ENCODE measurements at regions not wholly inside any gene's neighbourhood (a gene's known extent, or its start where the extent isn't known, plus 50 kb on each side); places are given as distances from the start of the nearest gene placed in this dataset.
A peak's percentile ranks its signal among the peaks of the same experiment; 100 is the strongest.

DNA sequence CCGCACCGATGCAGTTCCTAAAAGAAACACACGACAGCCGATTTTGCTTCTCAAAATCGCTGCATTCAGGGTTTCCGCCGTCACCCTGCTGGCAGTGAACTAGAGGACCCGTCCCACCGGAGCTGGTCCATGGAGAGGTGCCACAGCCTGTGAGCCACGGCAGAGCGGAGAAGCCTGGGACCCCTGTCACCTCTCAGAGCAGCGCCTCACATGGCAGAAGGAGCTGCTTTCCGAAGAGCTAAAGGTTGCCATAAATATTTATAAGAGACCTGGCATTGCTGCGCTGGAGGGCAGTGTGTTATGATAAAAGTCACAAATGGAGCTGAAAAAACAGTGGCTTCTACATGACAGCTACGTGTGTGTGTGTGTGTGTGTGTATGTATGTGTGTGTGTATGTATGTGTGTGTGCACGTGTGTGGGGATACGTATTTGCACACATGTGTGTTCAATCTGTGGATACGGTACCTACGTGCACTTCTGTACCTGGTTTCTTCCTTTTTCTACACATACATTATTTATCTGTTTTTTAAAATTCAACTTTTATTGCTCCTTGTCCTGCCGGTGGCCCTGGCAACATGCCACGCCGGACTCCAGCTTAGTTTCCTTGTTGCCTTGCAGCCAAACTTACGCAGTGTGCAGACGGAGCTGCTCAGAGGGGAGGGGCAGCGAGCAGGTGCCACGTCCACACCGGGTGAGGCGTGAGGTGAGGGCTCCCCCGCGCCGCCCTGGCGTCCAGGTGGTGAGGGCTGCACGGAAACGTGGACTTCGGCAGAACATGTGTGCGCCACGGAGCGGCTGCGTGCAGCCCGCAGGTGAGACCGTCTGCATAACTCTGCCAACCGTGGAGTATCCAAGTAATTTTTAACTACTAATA, 115.2 kb upstream of the PITRM1 start:
- no peak for DNase-seq
- Mint-ChIP-seq H3K27ac (no peak overlapping the region), H3K36me3 (no peaks in the 10 kb centered on the region), H3K27me3 (peaks cover 2 to 16% (median 7%) of the 10 kb centered on the region in 5 donors), H3K4me1 (no peaks in the 10 kb centered on the region), H3K9me3 (no peaks in the 10 kb centered on the region), H3K4me3 (no peak overlapping the region)
- POLR2A ChIA-PET: no interaction called here
- no peak for ATAC-seq

GRCh38 chr10:3282674-3283017, 110.1 kb upstream of the PITRM1 start:
- H3K9me3 Mint-ChIP-seq: no peaks in the 10 kb centered on the region
- no peak for ATAC-seq
- no peak overlapping the region for H3K27ac Mint-ChIP-seq
- no peaks in the 10 kb centered on the region for H3K4me1 Mint-ChIP-seq
- no peak overlapping the region for H3K4me3 Mint-ChIP-seq
- DNase-seq: no peak
- peaks cover 3 to 26% (median 10%) of the 10 kb centered on the region in 5 donors for H3K27me3 Mint-ChIP-seq
- H3K36me3 Mint-ChIP-seq: no peaks in the 10 kb centered on the region
- POLR2A ChIA-PET: no interaction called here

- H3K27ac Mint-ChIP-seq: no peak overlapping the region
- ATAC-seq (no peak), DNase-seq (no peak)
- H3K9me3 Mint-ChIP-seq: no peaks in the 10 kb centered on the region
- no peaks in the 10 kb centered on the region for H3K4me1 Mint-ChIP-seq
- peaks cover 7 to 31% (median 14%) of the 10 kb centered on the region in 5 donors for H3K27me3 Mint-ChIP-seq
- no peaks in the 10 kb centered on the region for H3K36me3 Mint-ChIP-seq
- H3K4me3 Mint-ChIP-seq: no peak overlapping the region
- POLR2A ChIA-PET: no interaction called here
Observed at GRCh38 chr10:3281941-3282673, 109.5 kb upstream of the PITRM1 start.

GRCh38 chr10:3278771-3279170, 106.2 kb upstream of the PITRM1 start:
- Mint-ChIP-seq H3K9me3 (no peaks in the 10 kb centered on the region), H3K36me3 (no peaks in the 10 kb centered on the region), H3K27me3 (peaks cover 10 to 38% (median 12%) of the 10 kb centered on the region in 5 donors), H3K4me3 (no peak overlapping the region), H3K4me1 (no peaks in the 10 kb centered on the region), H3K27ac (no peak overlapping the region)
- no peak for ATAC-seq
- POLR2A ChIA-PET: no interaction called here
- no peak for DNase-seq

GRCh38 chr10:3277566-3277965, 105.0 kb upstream of the PITRM1 start:
- Mint-ChIP-seq H3K4me3 (no peak overlapping the region), H3K36me3 (no peaks in the 10 kb centered on the region), H3K9me3 (no peaks in the 10 kb centered on the region), H3K27ac (no peak overlapping the region), H3K27me3 (peaks cover 8 to 36% (median 15%) of the 10 kb centered on the region in 5 donors), H3K4me1 (no peaks in the 10 kb centered on the region)
- DNase-seq: no peak
- POLR2A ChIA-PET: no interaction called here
- no peak for ATAC-seq

DNA sequence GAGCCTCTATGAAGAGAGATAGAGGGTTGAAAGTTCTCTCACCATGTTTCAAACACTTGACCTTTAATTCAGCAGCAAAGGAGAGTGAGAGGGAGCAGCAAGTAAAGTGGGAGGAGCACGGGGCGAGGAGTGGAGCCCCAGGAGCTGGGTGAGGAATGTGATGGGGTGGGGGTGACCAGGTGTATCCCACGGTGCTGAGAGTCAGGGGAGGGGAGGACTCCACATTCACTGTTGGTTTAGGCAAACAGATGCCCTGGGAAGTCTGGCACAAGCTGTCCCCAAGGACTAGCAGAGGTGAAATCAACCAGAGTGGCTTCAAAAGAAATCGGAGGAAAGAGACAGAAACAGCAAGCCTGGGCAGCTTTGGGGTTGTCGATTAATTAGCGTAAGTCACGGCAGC, 101.8 kb upstream of the PITRM1 start:
- POLR2A ChIA-PET: no interaction called here
- Mint-ChIP-seq H3K4me1 (no peaks in the 10 kb centered on the region), H3K27ac (no peak overlapping the region), H3K27me3 (peaks cover 2 to 34% (median 21%) of the 10 kb centered on the region in 5 donors), H3K4me3 (no peak overlapping the region), H3K9me3 (no peaks in the 10 kb centered on the region), H3K36me3 (no peaks in the 10 kb centered on the region)
- ATAC-seq: no peak
- DNase-seq: no peak

DNA sequence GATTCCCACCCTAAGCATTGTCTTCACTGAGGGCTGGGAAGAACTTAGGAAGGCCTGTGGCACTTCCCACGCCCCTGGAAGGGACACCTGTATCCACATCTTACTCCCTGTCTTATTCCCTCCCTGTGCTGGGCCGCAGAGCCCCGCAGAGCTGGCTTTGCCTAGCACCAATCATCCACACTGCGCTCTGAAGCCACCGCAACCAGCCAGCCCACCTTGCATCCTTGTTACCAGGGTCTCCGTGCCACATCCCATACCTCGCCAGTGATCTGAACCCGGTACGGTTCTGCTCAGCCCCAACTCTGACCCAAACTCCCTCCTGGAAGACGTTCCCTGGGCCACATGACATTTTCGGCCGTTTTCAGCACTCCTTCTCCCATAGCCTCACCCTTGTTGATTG, 101.4 kb upstream of the PITRM1 start:
- ATAC-seq (no peak), DNase-seq (no peak)
- Mint-ChIP-seq H3K9me3 (no peaks in the 10 kb centered on the region), H3K4me3 (no peak overlapping the region), H3K4me1 (no peaks in the 10 kb centered on the region), H3K36me3 (no peaks in the 10 kb centered on the region), H3K27ac (no peak overlapping the region), H3K27me3 (peaks cover 2 to 34% (median 19%) of the 10 kb centered on the region in 5 donors)
- POLR2A ChIA-PET: no interaction called here

DNA sequence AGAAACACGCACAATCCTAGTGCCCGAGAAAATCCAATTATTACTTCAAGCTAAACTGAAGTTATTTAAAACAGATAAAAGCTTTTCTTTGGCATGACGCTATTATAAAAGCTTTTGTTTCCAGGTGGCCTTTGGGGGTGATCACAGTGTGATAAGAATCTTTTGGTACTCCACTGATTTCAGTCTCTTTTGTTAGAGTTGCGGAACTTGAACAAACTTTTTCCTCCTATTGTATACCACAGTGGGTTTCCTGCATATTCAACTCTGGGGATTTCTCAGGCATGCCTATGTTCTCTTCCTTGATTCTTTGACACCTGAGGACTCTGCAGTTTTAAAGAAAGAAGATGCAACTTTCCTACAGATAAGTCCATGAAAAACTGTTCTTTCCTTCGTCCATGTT, 99.7 kb upstream of the PITRM1 start:
- H3K9me3 Mint-ChIP-seq: no peaks in the 10 kb centered on the region
- peak overlapping the region in 1 of 10 donors; percentile 35 for H3K27ac Mint-ChIP-seq
- no peak overlapping the region for H3K4me3 Mint-ChIP-seq
- POLR2A ChIA-PET: no interaction called here
- no peaks in the 10 kb centered on the region for H3K4me1 Mint-ChIP-seq
- ATAC-seq (no peak), DNase-seq (no peak)
- no peaks in the 10 kb centered on the region for H3K36me3 Mint-ChIP-seq
- H3K27me3 Mint-ChIP-seq: peaks cover 0 to 31% (median 14%) of the 10 kb centered on the region in 5 donors

GRCh38 chr10:3271354-3272115, 99.0 kb upstream of the PITRM1 start:
- POLR2A ChIA-PET: no interaction called here
- no peak for DNase-seq
- H3K27me3 Mint-ChIP-seq: peaks cover 0 to 24% (median 12%) of the 10 kb centered on the region in 5 donors
- ATAC-seq: no peak
- no peak overlapping the region for H3K4me3 Mint-ChIP-seq
- H3K27ac Mint-ChIP-seq: no peak overlapping the region
- H3K4me1 Mint-ChIP-seq: no peaks in the 10 kb centered on the region
- no peaks in the 10 kb centered on the region for H3K9me3 Mint-ChIP-seq
- H3K36me3 Mint-ChIP-seq: no peaks in the 10 kb centered on the region

DNA sequence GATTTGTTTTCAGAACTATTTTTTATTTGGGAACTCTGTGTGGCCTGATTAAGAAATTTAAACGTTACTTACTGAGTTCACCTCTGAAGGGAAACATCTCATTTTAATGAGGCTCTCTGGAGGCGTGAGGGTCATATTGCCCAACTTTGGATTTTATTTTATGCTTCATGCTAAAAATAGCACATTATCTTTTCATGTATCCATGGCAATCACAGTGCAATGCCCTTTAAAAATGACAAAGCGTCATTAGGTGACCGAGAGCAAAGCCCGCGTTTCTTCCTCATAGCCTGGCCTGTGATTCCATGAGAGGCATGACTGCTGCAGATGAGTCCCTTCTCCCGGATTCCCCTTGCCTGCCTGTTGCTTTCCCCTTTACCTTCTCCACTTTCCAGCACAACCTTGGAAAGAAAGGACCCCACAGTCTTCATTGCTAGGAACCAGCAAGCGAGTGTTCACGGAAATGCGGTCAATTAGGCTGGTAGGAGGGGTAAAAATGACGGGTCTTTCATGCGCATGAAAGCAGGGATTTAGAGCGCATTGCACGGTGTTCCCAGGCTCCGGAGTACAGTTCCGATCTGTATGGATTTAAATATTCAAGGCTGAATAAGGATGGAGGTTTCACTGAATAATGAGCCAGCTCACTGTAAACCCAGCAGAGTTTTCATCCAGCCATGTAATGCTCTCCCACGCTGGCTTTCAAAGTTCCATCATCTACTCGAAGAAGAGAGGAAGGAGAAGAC, 98.2 kb upstream of the PITRM1 start:
- no peak for ATAC-seq
- no peak overlapping the region for H3K27ac Mint-ChIP-seq
- no peaks in the 10 kb centered on the region for H3K9me3 Mint-ChIP-seq
- DNase-seq: no peak
- H3K36me3 Mint-ChIP-seq: no peaks in the 10 kb centered on the region
- no peaks in the 10 kb centered on the region for H3K4me1 Mint-ChIP-seq
- no peak overlapping the region for H3K4me3 Mint-ChIP-seq
- POLR2A ChIA-PET: no interaction called here
- H3K27me3 Mint-ChIP-seq: peaks cover 0 to 22% (median 12%) of the 10 kb centered on the region in 5 donors

DNA sequence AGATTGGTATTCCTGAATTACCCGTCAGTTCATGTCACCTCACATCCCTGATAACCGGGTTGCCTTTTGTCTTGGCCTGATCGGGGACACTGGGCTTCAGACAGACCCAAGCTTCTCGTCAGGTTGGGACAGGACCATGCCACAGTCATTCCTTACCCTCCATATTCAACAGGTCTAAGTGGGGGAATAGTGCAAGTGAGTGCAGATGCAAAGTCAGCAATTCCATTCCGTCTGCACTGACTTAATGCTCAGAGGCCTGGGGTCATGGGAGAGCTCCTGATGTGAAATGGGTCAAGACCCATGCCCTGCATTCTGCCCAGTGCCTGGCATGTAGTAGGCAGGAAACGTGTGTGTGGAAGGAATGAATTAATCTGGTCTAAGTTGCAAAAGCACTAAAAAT, 95.4 kb upstream of the PITRM1 start:
- no peak overlapping the region for H3K27ac Mint-ChIP-seq
- no peak overlapping the region for H3K4me3 Mint-ChIP-seq
- peaks cover 0 to 9% (median 8%) of the 10 kb centered on the region in 5 donors for H3K27me3 Mint-ChIP-seq
- POLR2A ChIA-PET: no interaction called here
- no peaks in the 10 kb centered on the region for H3K9me3 Mint-ChIP-seq
- no peaks in the 10 kb centered on the region for H3K4me1 Mint-ChIP-seq
- DNase-seq (no peak), ATAC-seq (no peak)
- H3K36me3 Mint-ChIP-seq: no peaks in the 10 kb centered on the region

- no peaks in the 10 kb centered on the region for H3K4me1 Mint-ChIP-seq
- H3K27me3 Mint-ChIP-seq: peaks cover 0 to 12% (median 0%) of the 10 kb centered on the region in 5 donors
- DNase-seq (no peak), ATAC-seq (no peak)
- H3K9me3 Mint-ChIP-seq: no peaks in the 10 kb centered on the region
- no peaks in the 10 kb centered on the region for H3K36me3 Mint-ChIP-seq
- POLR2A ChIA-PET: no interaction called here
- H3K27ac Mint-ChIP-seq: no peak overlapping the region
- H3K4me3 Mint-ChIP-seq: no peak overlapping the region
Observed at GRCh38 chr10:3265088-3265487, 92.5 kb upstream of the PITRM1 start.
